SU-DHL-6 (cell line): ENCODE measurements at regions not wholly inside any gene's neighbourhood (a gene's known extent, or its start where the extent isn't known, plus 50 kb on each side); places are given as distances from the start of the nearest gene placed in this dataset.

Experiments used
- H2AFZ ChIP-seq: fragments of 200-600 bp; sonication (generic); 2 replicates; pipeline ENCODE4 v1.6.1; 2014; ENCODE audit warnings: low read depth, mild to moderate bottlenecking, moderate library complexity, mixed read lengths, antibody characterized with exemption, low read length; ENCODE audit not compliant: severe bottlenecking
- H3F3A ChIP-seq: fragments of 200-600 bp; shearing (Covaris generic); 2 replicates; pipeline ENCODE4 v1.6.0; 2016; ENCODE audit warnings: antibody characterized with exemption, mild to moderate bottlenecking; ENCODE audit not compliant: insufficient read depth
- H3K27ac ChIP-seq: fragments of 200-600 bp; sonication (generic); 2 replicates; pipeline ENCODE4 v1.5.1; 2016; ENCODE audit warnings: low read depth, mild to moderate bottlenecking, low read length, moderate library complexity, mixed read lengths
- H3K27me3 ChIP-seq: fragments of 200-600 bp; sonication (generic), shearing (Covaris generic); 2 replicates; pipeline ENCODE4 v1.6.0; 2014; ENCODE audit warnings: mild to moderate bottlenecking, low read length
- H3K36me3 ChIP-seq: fragments of 200-600 bp; sonication (generic); 2 replicates; pipeline ENCODE4 v1.6.1; 2014; ENCODE audit warnings: mild to moderate bottlenecking, low read length, mixed read lengths
- H3K4me2 ChIP-seq: fragments of 300-600, 200-600 bp; shearing (Covaris generic), sonication (generic); 2 replicates; pipeline ENCODE4 v1.6.0; 2014; ENCODE audit warnings: low read length, low read depth, mild to moderate bottlenecking; ENCODE audit not compliant: poor library complexity, severe bottlenecking
- H3K4me3 ChIP-seq: fragments of 200-600 bp; sonication (generic); 2 replicates; pipeline ENCODE4 v1.5.1; 2014; ENCODE audit warnings: antibody characterized with exemption, low read length, mild to moderate bottlenecking, mixed read lengths; ENCODE audit not compliant: insufficient read depth, poor library complexity, severe bottlenecking
- H3K79me2 ChIP-seq: fragments of 200-600 bp; sonication (generic); 2 replicates; pipeline ENCODE4 v1.6.1; 2014; ENCODE audit warnings: mild to moderate bottlenecking, low read length, moderate library complexity; ENCODE audit not compliant: insufficient read depth
- H3K9ac ChIP-seq: fragments of 200-600 bp; sonication (generic); 2 replicates; pipeline ENCODE4 v1.7.0; 2014; ENCODE audit warnings: mild to moderate bottlenecking, low read length
- H3K9me2 ChIP-seq: fragments of 200-600 bp; sonication (generic); replicated peaks from 2 replicates; pipeline ENCODE4 v1.6.1; 2014; ENCODE audit warnings: low read length; ENCODE audit not compliant: insufficient read depth
- H3K9me3 ChIP-seq: fragments of 200-600 bp; sonication (generic); 2 replicates; pipeline ENCODE4 v1.6.1; 2014; ENCODE audit warnings: low read length, mixed read lengths; ENCODE audit not compliant: insufficient read depth
- H4K20me1 ChIP-seq: fragments of 200-600 bp; sonication (generic); 2 replicates; pipeline ENCODE4 v1.6.1; 2014; ENCODE audit warnings: low read depth, mild to moderate bottlenecking, antibody characterized with exemption, low read length, moderate library complexity, mixed read lengths
- CTCF ChIP-seq: fragments of 200-600 bp; sonication (generic); IDR thresholded peaks from one replicate; pipeline ENCODE4 v1.5.1; 2017; ENCODE audit warnings: antibody characterized with exemption, mild to moderate bottlenecking, low read length, moderate library complexity; ENCODE audit not compliant: insufficient read depth, poor library complexity, severe bottlenecking
- EZH2phosphoT487 ChIP-seq: fragments of 200-600 bp; sonication (generic), shearing (Covaris generic); conservative IDR thresholded peaks from 2 replicates; pipeline ENCODE4 v1.6.1; 2018; ENCODE audit warnings: mild to moderate bottlenecking, antibody characterized with exemption, low read length, moderate library complexity, mixed read lengths

- H3K36me3 ChIP-seq, result no peaks in the 10 kb centered on the region
- H3K9me2 ChIP-seq, result no peaks in the 10 kb centered on the region
- no peaks in the 10 kb centered on the region for H4K20me1 ChIP-seq
- no peaks in the 10 kb centered on the region for H3K27me3 ChIP-seq
- H3K4me2 ChIP-seq, result no peak overlapping the region
- no peaks in the 10 kb centered on the region for H3F3A ChIP-seq
- H3K27ac ChIP-seq, result no peak overlapping the region
- no peaks in the 10 kb centered on the region for H3K9me3 ChIP-seq
- no peaks in the 10 kb centered on the region for H3K79me2 ChIP-seq
- H3K4me3 ChIP-seq, result no peak overlapping the region
- H2AFZ ChIP-seq, result no peak overlapping the region
- no peak overlapping the region for H3K9ac ChIP-seq
- TF ChIP-seq CTCF (no peak), EZH2phosphoT487 (no peak)
Observed at GRCh38 chr6:1516742-1517520, 92.8 kb upstream of the FOXC1 start.

- Histone ChIP-seq H3K4me2 (no peak overlapping the region), H3K9me3 (no peaks in the 10 kb centered on the region), H3K27me3 (no peaks in the 10 kb centered on the region), H3K9ac (no peak overlapping the region), H3K27ac (no peak overlapping the region), H4K20me1 (no peaks in the 10 kb centered on the region), H3F3A (no peaks in the 10 kb centered on the region), H3K9me2 (no peaks in the 10 kb centered on the region), H3K36me3 (no peaks in the 10 kb centered on the region), H3K79me2 (no peaks in the 10 kb centered on the region), H2AFZ (no peak overlapping the region), H3K4me3 (no peak overlapping the region)
- TF ChIP-seq CTCF (no peak), EZH2phosphoT487 (no peak)
Observed at GRCh38 chr6:1518855-1519254, 90.9 kb upstream of the FOXC1 start.

GRCh38 chr6:1519597-1519996 is 90.1 kb upstream of the FOXC1 start:
- H3K9me2 ChIP-seq, result no peaks in the 10 kb centered on the region
- H3K4me3 ChIP-seq, result no peak overlapping the region
- H3K27ac ChIP-seq, result no peak overlapping the region

More at GRCh38 chr6:1519597-1519996, 90.1 kb upstream of the FOXC1 start:
- Histone ChIP-seq H4K20me1 (no peaks in the 10 kb centered on the region), H2AFZ (no peak overlapping the region), H3K9me3 (no peaks in the 10 kb centered on the region), H3K9ac (no peak overlapping the region), H3K36me3 (no peaks in the 10 kb centered on the region), H3F3A (no peaks in the 10 kb centered on the region), H3K27me3 (no peaks in the 10 kb centered on the region), H3K4me2 (no peak overlapping the region), H3K79me2 (no peaks in the 10 kb centered on the region)
- TF ChIP-seq CTCF (no peak), EZH2phosphoT487 (no peak)
